HUDEP-2 (cell line): ENCODE measurements at regions not wholly inside any gene's neighbourhood (a gene's known extent, or its start where the extent isn't known, plus 50 kb on each side); places are given as distances from the start of the nearest gene placed in this dataset.

Experiments used
- DNase-seq, 76 experiments: peaks; one replicate each; lab custom pipeline; 2025; ENCODE audit not compliant: unreplicated experiment in 76 of 76; lab: John Stamatoyannopoulos, UW

DNA sequence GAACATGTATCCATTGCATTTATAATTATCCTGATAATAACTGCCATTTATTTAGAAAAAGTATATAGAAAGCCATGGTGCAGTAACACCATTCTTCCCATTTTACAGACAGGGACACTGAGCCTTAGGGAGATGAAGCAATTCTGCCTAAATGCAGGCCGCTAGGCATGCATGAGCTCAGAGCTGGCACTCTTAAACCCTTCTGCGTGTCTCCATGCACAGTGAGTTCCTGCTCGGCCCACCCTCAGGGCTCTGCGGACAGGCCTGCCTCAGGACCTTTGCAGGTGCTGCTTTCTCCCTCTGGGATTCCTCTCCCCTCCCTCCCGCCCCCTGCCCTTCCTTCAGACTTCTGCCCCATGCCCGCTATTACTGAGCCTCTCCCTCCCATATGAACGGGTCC, 54.3 kb upstream of the WSB1 start:
- DNase-seq = no peak

DNA sequence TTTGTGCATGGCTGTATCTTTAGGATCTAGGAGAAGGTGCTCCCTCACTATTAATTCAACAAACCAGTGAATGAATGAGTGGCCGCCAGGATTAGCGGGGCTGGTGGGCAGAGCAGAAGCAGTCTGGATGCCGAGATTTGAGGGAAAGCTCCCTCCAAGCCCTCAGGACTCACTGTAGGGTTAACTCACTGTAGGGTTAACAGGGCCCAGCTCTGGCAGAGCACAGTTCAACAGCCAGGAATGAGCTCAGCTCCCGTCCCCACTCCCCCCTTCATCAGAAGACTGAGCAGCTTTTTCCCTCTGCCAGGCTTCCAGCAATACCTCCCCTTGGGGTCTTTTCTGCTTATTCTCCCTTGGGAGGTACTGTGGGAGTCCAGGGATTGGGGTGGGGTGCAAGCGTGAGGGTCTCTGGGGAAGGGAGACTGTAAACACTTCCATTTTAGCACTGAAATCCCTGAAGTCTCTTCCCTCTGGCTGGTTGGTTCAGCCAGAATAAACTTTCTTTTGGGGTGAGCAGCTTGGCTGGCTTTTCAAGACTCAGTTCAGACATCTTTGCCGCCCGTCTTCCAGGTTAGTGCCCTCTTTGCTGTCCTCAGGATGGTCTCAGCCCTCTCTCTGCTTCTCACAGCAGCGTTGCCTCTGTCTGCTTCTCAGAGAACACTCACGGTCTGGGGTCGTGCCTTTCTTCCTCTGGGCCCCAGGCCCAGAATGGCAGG, 53.7 kb upstream of the WSB1 start:
- no peak for DNase-seq

- no peak for DNase-seq
Measured at GRCh38 chr17:27240802-27241155, 53.1 kb upstream of the WSB1 start.

DNA sequence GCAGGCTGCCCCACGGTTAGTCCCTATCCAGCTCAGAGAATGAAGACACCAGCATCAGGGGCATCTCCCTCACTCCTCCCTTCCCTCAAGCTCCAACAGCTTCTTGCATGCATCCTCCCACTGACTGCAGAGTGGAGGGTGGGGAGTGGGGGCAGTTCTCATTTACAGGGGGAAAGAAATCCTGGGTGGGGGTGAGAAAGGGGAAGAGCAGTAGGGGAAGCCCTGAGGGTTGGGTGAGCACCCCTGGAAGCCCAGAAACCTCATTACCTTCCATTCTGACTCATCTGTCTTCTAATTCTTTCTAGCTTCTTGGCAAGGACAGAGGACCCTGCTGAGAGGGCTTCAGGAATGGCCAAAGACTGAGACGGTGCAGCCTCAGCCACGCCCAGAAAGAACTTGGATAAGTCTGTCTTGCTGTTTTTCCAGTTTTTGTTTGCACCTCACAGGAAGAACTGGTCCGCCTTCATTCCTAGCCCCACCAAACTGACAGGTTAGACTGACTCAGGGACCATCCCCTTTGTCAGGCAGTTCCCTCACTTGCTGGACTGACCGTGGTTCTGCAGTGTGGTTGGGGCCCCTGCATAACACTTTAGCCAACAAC, 52.5 kb upstream of the WSB1 start:
- no peak for DNase-seq

DNA sequence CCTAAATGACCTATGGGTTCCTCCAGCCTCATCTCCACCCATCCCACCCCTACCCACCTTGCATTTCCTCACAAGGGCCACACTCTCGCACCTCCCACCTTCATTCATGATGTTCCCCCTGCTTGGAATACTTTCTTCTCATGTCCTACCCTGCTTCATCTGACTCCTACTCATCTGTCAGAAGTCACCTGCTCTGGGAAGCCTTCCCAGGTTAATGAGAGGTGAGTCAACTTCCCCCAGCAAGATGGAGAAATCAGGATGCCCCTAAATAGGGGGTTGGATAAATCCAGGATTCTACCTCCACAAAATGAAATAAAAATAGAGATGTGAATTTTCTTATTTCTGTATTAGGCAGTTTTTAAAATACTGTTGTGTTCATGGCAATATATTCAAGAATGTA, 51.0 kb upstream of the WSB1 start:
- DNase-seq = no peak

- no peak for DNase-seq
Measured at GRCh38 chr17:27244011-27244410, 49.9 kb upstream of the WSB1 start.
